Liver (tissue), 3 donors: ENCODE measurements at regions not wholly inside any gene's neighbourhood (a gene's known extent, or its start where the extent isn't known, plus 50 kb on each side); places are given as distances from the start of the nearest gene placed in this dataset.

Experiments
- FOXA1 ChIP-seq: IDR thresholded peaks from 2 replicates; pipeline ENCODE4 v1.6.1; 2016; ENCODE audit warnings: antibody characterized with exemption
- JUND ChIP-seq, 2 donors: IDR thresholded peaks; 2 replicates each; pipeline ENCODE4 v1.6.1; 2016; ENCODE audit warnings: antibody characterized with exemption in 2 of 2
- RAD21 ChIP-seq, 2 donors: IDR thresholded peaks; 2 replicates each; pipeline ENCODE4 v1.6.1; 2016; ENCODE audit warnings: antibody characterized with exemption in 2 of 2, mild to moderate bottlenecking in 2 of 2
- SP1 ChIP-seq: IDR thresholded peaks from 2 replicates; pipeline ENCODE4 v1.6.1; 2018; ENCODE audit warnings: antibody characterized with exemption, mild to moderate bottlenecking
- TF ChIP-seq, protein P1 (sequence below): fragments of 150-350 bp; IDR thresholded peaks from 2 replicates; pipeline ENCODE4 v1.5.1; 2017; ENCODE audit warnings: improper control_type of control experiment, low read depth, low read length; ENCODE audit not compliant: missing input control
- TF ChIP-seq, protein P2 (sequence below): IDR thresholded peaks from 2 replicates; pipeline ENCODE4 v1.6.1; 2016; ENCODE audit warnings: antibody characterized with exemption
- TF ChIP-seq, protein P3 (sequence below): IDR thresholded peaks from 2 replicates; pipeline ENCODE4 v1.6.1; 2016; ENCODE audit warnings: antibody characterized with exemption
- TF ChIP-seq, protein P4 (sequence below): IDR thresholded peaks from 2 replicates; pipeline ENCODE4 v1.6.1; 2016; ENCODE audit warnings: antibody characterized with exemption, mild to moderate bottlenecking
- donor health status: healthy.
- donor health status: healthy.

DNA sequence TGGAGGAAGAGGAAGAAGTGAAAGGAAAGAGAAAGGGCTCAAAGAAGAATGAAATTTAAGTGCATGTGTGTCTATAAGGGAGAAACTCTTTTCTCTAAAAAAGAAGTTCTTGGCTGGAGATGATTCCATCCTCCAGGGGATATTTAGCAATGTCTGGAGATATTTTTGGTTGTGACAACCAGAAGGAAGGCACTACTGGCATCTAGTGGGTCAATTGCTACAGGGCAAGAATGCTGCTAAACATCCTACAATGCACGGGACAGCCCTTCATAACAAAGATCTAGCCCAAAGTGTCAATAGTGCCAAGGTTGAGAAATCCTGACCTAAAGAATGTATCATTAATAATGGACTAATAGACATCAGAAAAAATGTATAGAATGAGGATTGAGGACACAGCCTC lies 57.4 kb upstream of the ST3GAL6 start:
- TF ChIP-seq, protein P1, sequence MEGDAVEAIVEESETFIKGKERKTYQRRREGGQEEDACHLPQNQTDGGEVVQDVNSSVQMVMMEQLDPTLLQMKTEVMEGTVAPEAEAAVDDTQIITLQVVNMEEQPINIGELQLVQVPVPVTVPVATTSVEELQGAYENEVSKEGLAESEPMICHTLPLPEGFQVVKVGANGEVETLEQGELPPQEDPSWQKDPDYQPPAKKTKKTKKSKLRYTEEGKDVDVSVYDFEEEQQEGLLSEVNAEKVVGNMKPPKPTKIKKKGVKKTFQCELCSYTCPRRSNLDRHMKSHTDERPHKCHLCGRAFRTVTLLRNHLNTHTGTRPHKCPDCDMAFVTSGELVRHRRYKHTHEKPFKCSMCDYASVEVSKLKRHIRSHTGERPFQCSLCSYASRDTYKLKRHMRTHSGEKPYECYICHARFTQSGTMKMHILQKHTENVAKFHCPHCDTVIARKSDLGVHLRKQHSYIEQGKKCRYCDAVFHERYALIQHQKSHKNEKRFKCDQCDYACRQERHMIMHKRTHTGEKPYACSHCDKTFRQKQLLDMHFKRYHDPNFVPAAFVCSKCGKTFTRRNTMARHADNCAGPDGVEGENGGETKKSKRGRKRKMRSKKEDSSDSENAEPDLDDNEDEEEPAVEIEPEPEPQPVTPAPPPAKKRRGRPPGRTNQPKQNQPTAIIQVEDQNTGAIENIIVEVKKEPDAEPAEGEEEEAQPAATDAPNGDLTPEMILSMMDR = no peak
- TF ChIP-seq JUND (IDR thresholded peaks at IDR 0.05) (no peak), RAD21 (IDR thresholded peaks at IDR 0.05) (peak; percentile 16 to 33), FOXA1 (no peak), SP1 (no peak)
- TF ChIP-seq, protein P2, sequence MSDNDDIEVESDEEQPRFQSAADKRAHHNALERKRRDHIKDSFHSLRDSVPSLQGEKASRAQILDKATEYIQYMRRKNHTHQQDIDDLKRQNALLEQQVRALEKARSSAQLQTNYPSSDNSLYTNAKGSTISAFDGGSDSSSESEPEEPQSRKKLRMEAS = no peak
- TF ChIP-seq, protein P3, sequence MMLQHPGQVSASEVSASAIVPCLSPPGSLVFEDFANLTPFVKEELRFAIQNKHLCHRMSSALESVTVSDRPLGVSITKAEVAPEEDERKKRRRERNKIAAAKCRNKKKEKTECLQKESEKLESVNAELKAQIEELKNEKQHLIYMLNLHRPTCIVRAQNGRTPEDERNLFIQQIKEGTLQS = no peak
- TF ChIP-seq, protein P4, sequence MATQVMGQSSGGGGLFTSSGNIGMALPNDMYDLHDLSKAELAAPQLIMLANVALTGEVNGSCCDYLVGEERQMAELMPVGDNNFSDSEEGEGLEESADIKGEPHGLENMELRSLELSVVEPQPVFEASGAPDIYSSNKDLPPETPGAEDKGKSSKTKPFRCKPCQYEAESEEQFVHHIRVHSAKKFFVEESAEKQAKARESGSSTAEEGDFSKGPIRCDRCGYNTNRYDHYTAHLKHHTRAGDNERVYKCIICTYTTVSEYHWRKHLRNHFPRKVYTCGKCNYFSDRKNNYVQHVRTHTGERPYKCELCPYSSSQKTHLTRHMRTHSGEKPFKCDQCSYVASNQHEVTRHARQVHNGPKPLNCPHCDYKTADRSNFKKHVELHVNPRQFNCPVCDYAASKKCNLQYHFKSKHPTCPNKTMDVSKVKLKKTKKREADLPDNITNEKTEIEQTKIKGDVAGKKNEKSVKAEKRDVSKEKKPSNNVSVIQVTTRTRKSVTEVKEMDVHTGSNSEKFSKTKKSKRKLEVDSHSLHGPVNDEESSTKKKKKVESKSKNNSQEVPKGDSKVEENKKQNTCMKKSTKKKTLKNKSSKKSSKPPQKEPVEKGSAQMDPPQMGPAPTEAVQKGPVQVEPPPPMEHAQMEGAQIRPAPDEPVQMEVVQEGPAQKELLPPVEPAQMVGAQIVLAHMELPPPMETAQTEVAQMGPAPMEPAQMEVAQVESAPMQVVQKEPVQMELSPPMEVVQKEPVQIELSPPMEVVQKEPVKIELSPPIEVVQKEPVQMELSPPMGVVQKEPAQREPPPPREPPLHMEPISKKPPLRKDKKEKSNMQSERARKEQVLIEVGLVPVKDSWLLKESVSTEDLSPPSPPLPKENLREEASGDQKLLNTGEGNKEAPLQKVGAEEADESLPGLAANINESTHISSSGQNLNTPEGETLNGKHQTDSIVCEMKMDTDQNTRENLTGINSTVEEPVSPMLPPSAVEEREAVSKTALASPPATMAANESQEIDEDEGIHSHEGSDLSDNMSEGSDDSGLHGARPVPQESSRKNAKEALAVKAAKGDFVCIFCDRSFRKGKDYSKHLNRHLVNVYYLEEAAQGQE = no peak
